Ramos (cell line): ENCODE measurements at regions not wholly inside any gene's neighbourhood (a gene's known extent, or its start where the extent isn't known, plus 50 kb on each side); places are given as distances from the start of the nearest gene placed in this dataset.
"Not testable (repeated sequence)": the region's sequence is repeated elsewhere in the genome, so short reads cannot be mapped to it uniquely, and the experiment has no call there.

Source experiments
- in situ Hi-C: fragments of 300-500 bp; cut with MboI; formaldehyde crosslinking; loops from one replicate; pipeline ENCODE4 v1.14.3; 2022; ENCODE audit warnings: low sequenced_read_pairs; ENCODE audit not compliant: unreplicated experiment

DNA sequence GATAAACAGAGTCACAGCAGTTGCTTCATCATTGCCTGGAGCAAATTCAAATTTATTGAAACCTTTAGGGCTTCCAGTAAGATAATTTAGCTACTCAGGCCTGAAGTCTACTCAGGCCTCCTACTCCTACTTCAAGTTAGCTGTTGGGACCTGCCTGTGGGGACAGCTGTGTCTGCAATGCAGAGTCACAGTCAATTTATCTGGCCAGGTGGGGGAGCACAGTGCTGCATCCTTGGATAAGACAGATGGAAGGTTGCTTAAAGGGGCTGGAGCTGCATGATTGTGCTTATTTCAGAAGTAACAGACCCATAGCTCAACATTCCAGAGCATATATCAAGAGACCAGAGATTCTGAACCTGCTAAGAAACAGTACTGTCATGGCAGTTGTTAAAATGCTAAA is 932.1 kb downstream of the QKI start:
- in situ Hi-C loops = no loop called here

DNA sequence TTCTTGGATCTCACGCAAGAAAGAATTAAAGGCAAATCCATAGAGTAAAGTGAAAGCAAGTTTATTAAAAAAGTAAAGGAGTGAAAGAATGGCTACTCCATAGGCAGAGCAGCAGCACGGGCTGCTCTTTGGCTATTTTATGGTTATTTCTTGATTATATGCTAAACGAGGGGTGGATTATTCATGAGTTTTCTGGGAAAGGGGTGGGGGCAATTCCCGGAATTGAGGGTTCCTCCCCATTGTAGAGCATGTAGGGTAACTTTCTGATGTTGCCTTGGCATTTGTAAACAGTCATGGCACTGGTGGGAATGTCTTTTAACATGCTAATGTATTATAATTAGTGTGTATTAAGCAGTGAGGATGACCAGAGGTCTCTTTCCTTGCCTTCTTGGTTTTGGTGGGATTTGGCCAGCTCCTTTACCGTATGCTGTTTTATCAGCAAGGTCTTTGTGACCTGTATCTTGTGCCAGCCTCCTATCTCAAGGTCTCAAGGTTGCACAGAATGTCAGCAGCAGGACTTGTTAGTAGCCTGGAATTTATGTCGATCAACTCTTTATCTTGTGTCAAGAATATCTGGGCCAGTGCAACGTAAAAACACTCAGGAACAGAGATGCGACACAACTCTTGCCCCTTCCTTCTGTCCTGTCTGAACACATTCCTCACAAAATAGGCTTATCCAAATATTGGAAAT is 931.4 kb downstream of the QKI start:
- in situ Hi-C loops = no loop called here

DNA sequence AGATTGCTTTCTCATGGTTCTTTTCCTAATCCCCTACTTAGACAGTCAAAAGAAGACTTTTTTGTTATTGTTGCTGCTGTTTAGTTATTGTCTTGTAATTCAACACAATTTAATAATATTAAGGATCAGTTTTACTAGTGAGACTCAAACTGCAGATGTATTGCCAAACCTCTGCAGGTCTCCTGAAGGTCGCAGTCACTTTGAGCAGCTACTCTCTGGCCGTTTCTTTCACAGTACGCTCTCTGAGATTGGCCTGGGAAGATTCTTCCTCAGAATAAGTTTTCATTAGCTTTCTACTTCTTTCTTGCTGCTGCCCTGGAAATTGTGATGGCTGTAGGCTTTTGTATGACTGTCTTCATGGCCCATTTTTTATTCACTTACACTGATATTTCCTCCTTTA is 930.8 kb downstream of the QKI start:
- in situ Hi-C loops = no loop called here

DNA sequence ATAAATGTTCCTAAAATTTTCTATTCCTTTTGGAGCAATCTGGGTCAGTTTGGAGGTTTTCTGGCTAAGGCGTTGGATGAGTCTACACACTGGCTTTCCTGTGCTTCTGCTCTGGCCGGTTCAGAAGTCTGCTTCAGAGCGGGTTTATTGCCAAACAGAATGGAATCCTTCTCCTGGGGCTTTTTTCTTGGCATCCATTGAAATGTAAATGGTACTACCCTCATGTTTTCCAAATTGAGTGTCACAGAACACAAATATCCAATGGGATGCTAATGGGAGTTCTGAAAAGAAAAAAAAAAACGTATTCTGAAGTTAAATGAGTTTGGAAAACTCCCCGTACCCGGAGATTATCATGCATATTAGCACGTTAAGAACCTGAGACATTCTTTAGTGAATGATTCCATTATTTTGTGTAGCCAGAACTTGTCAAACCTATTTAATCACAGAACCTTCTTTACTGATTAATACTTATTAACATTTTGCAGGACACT is 930.3 kb downstream of the QKI start:
- in situ Hi-C loops = no loop called here

DNA sequence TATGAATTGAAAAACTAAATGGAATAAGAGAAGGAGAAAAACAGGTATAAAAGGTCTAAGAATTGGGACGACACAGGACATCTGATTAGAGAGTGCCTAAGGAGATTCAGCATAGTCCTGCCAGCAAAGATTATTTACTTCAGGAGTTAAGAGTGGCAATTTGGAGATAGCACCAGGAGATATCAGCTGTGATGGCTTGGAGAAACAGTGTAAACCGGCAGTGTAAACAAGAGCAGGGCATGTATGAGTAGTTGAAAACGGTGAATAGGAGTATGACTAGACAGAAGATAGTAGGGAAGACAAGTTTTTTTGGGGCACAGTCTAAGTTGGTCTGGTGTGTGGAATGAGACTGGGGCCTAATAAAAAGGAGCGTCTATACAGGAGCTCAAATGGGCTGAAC is 924.9 kb downstream of the QKI start:
- in situ Hi-C loops = not testable (repeated sequence)

DNA sequence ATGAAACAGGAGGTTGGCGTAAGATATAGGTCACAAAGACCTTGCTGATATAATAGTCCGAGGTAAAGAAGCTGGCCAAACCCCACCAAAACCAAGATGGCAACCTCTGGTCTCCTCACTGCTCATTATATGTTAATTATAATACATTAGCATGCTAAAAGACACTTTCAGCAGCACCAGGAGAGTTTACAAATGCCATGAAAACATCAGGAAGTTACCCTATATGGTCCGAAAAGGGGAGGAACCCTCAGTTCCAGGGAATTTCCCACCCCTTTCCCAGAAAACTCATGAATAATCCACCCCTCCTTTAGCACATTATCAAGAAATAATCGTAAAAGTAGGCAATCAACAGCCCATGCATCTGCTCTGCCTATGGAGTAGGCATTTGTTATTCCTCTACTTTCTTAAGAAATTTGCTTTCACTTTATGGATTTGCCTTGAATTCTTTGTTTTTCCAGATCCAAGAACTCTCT is 923.4 kb downstream of the QKI start:
- in situ Hi-C loops = no loop called here

DNA sequence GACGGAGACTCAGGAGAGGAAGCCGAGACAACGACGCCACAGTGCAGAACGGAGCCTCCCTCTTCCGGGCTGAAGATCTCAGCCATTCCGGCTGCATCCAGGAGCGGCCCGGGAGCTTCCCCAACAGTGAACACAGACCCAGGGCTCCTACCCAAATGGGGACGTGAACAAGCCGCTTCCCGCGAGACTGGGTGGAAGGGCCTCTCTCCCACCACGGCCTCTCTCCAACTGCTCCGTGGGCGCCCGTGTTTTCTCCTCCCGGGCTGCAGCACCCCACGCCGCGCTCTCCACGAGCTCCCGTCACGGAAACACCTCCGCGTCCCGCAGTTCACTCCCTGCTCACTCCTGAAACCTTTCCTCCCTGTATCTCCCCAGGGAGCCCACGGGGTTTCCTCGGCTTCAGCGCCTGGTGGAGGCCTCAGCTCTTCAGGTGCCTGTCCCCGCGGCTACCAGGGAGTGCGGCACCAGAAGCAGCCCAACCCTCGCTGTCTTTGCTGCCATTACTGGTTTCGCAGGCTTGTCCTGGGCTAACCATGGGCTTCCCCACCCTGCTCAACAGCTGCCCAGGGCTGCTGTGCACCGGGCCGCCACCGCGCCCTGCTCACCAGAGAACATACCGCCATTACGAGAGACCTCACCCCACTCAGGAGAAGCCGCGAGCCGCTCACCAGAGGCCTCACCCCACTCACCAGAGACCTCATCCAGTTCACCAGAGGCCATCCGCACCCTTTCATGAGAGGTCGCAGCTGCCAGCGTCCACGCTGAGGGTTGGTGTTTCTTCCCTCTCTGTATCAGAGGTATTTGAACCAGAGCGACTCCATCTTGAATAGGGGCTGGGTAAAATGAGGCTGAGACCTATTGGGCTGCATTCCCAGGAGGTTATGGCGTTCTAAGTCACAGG is 922.8 kb downstream of the QKI start:
- in situ Hi-C loops = no loop called here

DNA sequence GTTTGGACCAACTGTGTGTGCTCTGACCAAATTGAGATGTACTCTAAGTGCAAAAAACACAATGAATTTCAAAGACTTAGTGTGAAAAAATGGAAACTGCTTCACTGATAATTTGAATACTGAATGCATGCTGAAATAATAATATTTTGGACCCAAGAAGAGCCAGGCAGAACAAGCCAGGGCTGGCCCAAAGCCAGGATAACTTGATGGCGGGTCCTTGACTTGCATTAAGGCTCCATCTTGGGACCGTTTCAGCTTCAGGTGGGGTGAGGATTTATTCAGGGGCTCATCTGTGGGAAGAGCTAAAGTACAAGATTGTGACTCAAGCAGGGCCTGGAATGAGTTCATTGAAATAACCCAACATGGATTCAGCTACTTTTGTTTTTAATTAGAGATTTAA is 921.9 kb downstream of the QKI start:
- in situ Hi-C loops = no loop called here

DNA sequence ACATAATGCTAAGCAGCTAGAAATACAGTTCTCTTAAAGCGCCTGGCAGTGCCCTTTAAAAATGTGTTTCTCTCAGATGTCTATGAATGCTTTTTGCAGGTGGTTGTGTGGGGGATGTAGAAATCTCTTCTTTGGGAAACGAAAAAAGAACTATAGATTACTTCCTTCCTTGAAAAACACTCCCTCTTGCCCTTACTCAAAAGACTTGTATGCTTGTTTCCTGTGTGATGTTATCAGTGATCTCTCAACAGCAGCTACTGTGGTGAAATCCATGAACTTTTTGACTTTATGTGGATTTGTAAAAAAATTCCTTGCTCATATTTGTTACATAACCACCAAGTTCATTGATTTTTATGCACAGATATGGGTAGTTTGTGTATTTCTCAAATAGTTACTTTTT is 916.5 kb downstream of the QKI start:
- in situ Hi-C loops = no loop called here

DNA sequence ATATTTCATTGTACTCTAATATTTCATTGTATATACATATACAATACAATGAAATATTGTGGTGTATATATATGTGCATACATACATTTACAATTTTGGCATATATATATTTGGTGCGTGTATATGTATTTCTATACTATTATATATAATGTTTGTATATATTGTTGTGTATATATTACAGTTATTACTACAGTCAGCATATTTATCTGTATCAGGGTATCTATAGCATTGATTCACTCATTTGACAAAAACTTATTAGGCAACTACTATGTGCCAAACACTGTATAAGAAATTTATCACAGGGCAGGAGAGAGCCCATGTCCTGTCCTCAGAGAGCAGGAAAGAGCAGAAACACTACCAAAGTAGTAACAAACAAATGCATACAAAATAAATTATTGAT is 910.6 kb downstream of the QKI start:
- in situ Hi-C loops = no loop called here

DNA sequence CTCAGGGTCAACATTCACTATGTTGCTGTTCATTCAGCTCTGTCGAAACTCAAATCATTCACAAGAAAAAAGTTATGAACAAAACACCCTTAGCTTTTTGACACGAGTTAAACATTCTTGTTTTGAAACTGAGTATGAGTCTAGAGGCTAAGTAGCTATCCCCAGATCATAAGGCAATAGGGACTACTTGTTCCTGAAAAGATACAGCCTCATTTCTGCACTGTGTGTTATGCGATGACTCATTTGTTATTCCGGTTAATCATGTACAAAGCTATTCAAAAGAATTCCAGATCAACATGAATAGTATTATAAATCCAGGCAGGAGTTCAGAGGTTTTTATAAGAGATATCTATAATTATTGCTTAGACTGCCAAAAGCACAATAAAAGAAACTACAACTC is 908.0 kb downstream of the QKI start:
- in situ Hi-C loops = no loop called here

DNA sequence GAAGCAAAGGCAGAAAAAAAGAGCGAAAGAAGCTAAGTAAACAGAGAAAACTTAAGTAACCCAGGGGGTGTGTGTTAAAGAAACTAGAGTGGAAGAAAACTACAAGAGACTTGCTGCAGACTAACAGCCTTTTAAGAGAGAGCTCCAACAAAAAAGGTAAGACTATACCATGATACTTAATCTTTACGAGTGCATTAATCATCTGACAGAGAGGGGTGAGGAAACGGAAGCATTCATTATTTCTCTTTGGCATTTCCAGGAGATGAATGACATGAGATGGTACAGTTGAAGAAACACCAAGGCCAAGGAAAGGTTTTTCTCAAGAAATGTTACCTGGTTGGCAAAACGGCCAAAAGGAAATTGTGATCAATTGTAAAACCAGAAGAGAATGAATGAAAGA is 906.8 kb downstream of the QKI start:
- in situ Hi-C loops = no loop called here

DNA sequence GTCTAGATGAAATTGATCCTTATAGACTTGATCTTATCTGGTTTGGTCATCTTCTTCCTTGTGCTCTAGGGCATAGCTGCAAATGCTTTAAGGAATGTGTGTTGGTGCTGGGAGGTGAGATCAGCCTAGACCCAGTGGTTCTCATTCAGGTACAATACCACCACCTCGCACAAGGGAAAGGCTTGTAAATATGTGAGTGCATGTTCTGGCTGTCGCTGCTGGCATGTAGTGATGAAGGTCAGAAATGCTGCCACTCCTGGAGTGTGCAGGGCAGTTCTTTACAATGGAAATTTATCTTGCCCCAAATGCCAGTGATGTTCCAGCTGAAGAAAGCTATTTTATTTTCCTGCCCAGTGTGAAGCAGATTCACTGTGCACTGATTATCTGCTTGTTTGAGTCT is 900.9 kb downstream of the QKI start:
- in situ Hi-C loops = no loop called here

DNA sequence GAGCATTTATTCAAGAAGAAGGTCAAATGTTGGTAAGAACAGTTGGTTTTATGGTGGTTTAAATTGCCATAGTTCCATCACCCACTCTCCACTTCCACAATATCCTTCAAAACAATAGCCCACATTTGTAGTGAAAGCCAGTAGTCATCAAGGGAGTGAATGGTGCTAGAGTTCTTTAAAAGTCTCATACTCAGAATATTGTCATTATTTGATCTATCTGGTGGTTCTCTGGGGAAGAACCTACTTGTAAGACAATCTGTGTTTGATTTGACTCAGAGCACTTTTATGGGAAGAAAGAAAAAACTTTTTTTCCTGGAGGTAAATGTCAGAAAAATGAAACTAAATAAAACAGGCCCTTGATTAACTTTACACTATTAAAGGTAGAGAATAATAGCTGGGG is 893.8 kb downstream of the QKI start:
- in situ Hi-C loops = no loop called here

DNA sequence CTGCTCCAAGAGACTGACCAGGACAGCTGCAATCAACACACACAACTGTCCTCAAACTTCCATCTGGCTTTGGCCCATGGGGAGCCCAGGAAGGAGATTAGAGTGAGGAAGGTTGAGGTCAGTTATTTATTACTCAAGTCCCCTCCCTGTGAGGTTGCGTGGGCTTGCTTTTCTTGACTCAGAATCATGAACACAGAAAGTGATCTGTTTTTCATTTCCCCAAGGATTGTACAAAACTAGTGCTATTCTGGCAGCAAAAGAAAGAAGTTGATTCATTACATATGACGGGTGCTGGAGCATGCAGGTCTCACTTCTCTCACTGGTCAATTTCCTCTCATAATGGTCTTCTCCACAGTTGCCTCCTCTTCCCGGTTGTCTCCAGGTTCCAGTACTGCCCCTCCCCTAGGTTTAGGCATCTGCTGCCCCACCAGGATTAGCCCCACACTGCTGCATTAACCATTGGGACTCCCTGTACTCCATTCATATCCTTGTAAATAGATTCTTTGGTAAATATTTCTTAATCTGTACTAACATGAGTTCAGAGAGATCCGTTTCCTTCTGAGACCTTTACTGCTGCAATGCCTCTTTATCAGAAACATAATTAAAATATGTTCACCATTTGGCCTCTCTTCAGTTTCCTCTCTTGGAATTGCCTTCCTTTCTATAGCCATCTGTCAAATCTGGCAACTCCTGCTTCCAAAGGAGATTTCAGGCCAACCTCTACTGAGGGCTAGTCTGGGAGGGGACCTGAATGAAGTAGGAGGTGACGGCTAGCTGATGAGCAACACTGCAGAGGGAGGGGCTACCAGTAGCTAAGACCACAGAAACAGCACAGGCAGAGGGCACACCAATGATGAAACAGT is 888.8 kb downstream of the QKI start:
- in situ Hi-C loops = no loop called here

DNA sequence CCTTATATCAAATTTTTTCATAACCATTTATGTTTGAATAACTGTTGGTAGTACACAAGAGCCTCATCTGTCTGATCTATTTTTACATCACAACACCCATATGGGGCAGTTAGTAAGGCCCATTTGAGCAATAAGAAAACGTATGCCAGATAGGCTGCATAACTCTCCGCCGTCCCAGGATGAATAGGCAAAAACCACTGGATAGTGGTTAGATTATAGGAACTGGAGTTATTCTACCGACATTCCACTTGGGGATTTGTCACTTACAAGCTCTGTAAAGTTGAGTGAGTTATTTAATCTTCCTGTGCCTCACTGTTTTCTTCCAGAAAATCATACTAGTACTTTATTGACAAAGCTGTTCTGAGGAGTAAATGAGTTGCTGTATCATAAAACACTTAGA is 881.9 kb downstream of the QKI start:
- in situ Hi-C loops = no loop called here

DNA sequence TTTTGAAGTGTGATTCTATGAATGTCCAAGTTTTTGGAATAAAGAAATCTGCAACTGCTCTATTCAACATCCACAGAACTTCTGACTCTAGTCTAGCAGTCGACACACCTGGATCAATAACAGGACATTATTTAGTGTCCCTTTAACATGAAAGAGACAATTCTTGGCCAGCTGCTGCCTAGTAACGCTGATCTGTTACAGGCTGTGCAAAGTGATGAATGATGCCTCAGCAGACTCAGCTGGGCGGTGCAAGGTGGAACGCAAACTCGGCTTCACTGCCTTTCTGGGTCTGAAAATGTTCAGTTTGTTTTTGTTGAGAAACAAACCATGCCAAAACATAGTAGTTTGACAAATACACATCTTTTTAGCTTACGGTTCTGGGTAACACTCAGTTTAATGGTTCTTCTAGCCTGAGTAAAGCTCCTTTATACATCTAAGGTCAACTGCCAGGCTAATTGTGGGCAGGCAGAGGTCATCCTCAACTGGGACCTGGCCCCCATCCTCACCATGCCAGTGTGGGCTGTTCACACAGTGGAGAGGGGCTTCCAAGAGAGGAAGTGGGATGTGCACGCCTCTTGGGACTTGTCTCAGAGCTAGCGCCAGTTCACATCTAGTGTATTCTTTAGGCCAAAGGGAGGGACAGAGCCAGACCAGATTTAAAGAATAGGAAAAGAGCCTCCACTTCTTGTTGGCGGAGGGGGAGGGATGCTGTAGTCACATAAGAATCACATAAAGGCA is 879.7 kb downstream of the QKI start:
- in situ Hi-C loops = no loop called here

DNA sequence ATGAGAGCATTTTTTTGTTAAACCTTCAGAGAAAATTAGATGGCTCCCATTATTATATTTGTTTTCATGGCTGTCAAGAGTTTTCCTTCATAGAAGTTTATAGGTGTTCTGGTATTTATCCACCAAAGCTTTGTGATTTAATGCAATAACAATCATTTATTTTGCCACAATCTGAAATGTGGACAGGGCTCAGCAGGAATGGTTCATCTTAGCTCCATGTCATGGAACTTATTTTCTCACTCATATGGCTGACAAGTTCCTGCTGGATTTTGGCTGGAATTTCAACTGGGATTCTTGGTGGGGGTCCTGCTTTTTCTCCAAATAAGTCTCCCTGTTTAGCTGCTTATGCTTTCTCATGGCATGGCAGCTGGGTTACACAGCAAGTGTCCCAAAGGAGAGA is 876.7 kb downstream of the QKI start:
- in situ Hi-C loops = no loop called here

DNA sequence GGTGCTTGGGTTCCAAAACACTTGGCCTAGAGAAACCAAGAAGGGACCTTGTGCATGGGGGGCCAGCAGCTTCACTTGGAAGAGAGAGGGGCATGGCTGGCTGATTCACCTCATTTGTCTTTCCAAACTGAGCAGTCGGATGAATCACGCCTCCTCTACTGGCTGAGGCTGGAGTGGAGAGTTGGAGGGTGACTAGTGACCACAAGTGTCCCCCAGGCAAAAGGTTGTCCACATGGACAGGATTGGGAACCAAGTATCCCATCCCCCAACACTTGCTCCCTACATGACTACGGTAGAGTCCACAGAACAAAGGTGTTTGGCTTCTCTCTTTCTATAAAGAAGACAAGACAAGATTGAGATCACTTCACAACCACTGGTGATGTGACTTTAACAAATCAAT is 875.6 kb downstream of the QKI start:
- in situ Hi-C loops = no loop called here

DNA sequence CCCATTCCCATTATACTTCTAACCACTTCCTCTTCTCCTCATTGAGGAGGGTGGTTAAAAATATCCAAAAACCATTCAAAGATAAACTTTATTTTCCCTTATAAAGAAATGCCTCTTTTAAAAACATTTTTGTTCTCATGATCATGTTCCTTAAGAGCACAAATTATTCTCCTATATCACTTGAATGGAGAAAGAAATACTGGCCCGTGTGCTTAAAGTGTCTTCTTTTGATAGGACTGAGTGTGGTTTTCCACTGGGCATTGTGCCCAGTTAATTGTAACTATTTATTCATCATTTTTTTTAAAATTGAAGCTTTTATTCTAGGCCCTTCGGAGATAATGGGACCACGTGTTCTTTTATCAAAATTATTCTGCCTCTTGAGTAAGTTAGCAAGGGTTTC is 871.5 kb downstream of the QKI start:
- in situ Hi-C loops = no loop called here
